Endothelial cell of umbilical vein (primary cell): ENCODE measurements at regions not wholly inside any gene's neighbourhood (a gene's known extent, or its start where the extent isn't known, plus 50 kb on each side); places are given as distances from the start of the nearest gene placed in this dataset.

ENCODE experiments used
- BruUV-seq: library from RNA; stranded (reverse); fragments of 400-500 nt; replicated peaks from 2 replicates; lab custom pipeline; 2021; lab: Mats Ljungman, UMichigan
- CTCF ChIA-PET: fragments of 300-600, 350-600 bp; sonication (Branson Sonifier 250); formaldehyde crosslinking; loops from one replicate; lab custom pipeline; 2021; ENCODE audit warnings: antibody characterized with exemption, inconsistent platforms; lab: Charles Lee
- POLR2A ChIA-PET: fragments of 300-600, 350-600 bp; sonication (Branson Sonifier 250); formaldehyde crosslinking; loops from one replicate; lab custom pipeline; 2021; ENCODE audit warnings: antibody characterized with exemption, inconsistent platforms; lab: Charles Lee
- DNase-seq: peaks from one replicate; pipeline ENCODE4 v3.0.0-alpha.2; 2011; ENCODE audit warnings: low read depth, low spot score
- FAIRE-seq: peaks from 2 replicates; lab custom pipeline; 2011; peaks lifted over from hg19 to GRCh38; lab: Jason Lieb, UNC
- H2AFZ ChIP-seq: 2 replicates; pipeline ENCODE4 v1.6.0; 2012; ENCODE audit warnings: low read depth, low read length, control low read depth, inconsistent platforms
- H3K27ac ChIP-seq: 2 replicates; pipeline ENCODE4 v1.5.1; 2011; ENCODE audit warnings: low read depth, mild to moderate bottlenecking, control low read depth, low read length, moderate library complexity; ENCODE audit not compliant: insufficient read depth
- H3K27me3 ChIP-seq, 2 experiments: 2 replicates each; pipeline versions ENCODE4 v1.6.0 to v1.6.1; 2011; ENCODE audit warnings: low read length in 2 of 2, mixed read lengths in 1 of 2; ENCODE audit not compliant: control insufficient read depth in 2 of 2, insufficient read depth in 2 of 2
- H3K36me3 ChIP-seq, 2 experiments: 2 replicates in 1 of 2; 3 replicates in 1 of 2; pipeline ENCODE4 v1.5.1; 2011; ENCODE audit warnings: low read length in 2 of 2, mild to moderate bottlenecking in 1 of 2, moderate library complexity in 1 of 2; ENCODE audit not compliant: control insufficient read depth in 2 of 2, insufficient read depth in 2 of 2; ENCODE audit errors: extremely low read depth in 1 of 2
- H3K4me1 ChIP-seq: 3 replicates; pipeline ENCODE4 v1.5.1; 2011; ENCODE audit warnings: mild to moderate bottlenecking, low read length; ENCODE audit not compliant: control insufficient read depth, insufficient read depth; ENCODE audit errors: extremely low read depth
- H3K4me2 ChIP-seq: 2 replicates; pipeline ENCODE4 v1.6.1; 2011; ENCODE audit warnings: low read length, control low read depth, mixed read lengths; ENCODE audit not compliant: insufficient read depth
- H3K4me3 ChIP-seq, 3 experiments: fragments of 200-600 bp in 1 of 3; sonication (generic), shearing (Covaris generic) in 1 of 3; replicated peaks in 1 of 3; 2 replicates each; pipeline ENCODE4 v1.5.1; 2011 to 2016; ENCODE audit warnings: control low read depth in 3 of 3, low read length in 3 of 3, mild to moderate bottlenecking in 2 of 3, inconsistent platforms in 1 of 3, low read depth in 1 of 3, moderate library complexity in 1 of 3; ENCODE audit not compliant: insufficient read depth in 1 of 3
- H3K79me2 ChIP-seq: 2 replicates; pipeline ENCODE4 v1.6.0; 2012; ENCODE audit warnings: low read length, inconsistent platforms; ENCODE audit not compliant: control insufficient read depth, insufficient read depth
- H3K9ac ChIP-seq: replicated peaks from 2 replicates; pipeline ENCODE3; 2011; ENCODE audit warnings: low read length, control low read depth; ENCODE audit not compliant: insufficient read depth; ENCODE audit errors: extremely low read depth
- H3K9me1 ChIP-seq: replicated peaks from 3 replicates; pipeline ENCODE4 v1.6.0; 2011; ENCODE audit warnings: mild to moderate bottlenecking, low read length; ENCODE audit not compliant: control insufficient read depth, insufficient read depth; ENCODE audit errors: extremely low read depth
- H3K9me3 ChIP-seq: replicated peaks from 2 replicates; pipeline ENCODE4 v1.5.1; 2012; ENCODE audit warnings: low read length, inconsistent platforms; ENCODE audit not compliant: control insufficient read depth, insufficient read depth
- H4K20me1 ChIP-seq: replicated peaks from 2 replicates; pipeline ENCODE3; 2011; ENCODE audit warnings: mild to moderate bottlenecking, low read length; ENCODE audit not compliant: control insufficient read depth, insufficient read depth; ENCODE audit errors: extremely low read depth
- EZH2 ChIP-seq: IDR thresholded peaks from 2 replicates; pipeline ENCODE4 v1.6.1; 2012; ENCODE audit warnings: borderline replicate concordance, low read depth, mild to moderate bottlenecking, moderate library complexity, low read length, inconsistent platforms; ENCODE audit not compliant: severe bottlenecking
- FOS ChIP-seq: IDR thresholded peaks from 2 replicates; pipeline ENCODE4 v1.6.1; 2011; ENCODE audit warnings: mild to moderate bottlenecking, low read length, moderate library complexity, borderline replicate concordance; ENCODE audit not compliant: insufficient read depth
- GATA2 ChIP-seq: IDR thresholded peaks from 2 replicates; pipeline ENCODE4 v1.7.0; 2011; ENCODE audit warnings: low read depth, mild to moderate bottlenecking, moderate library complexity, mixed read lengths, low read length; ENCODE audit not compliant: insufficient read length, insufficient read depth
- JUN ChIP-seq: IDR thresholded peaks from 2 replicates; pipeline ENCODE4 v1.6.1; 2011; ENCODE audit warnings: borderline replicate concordance, low read depth; ENCODE audit not compliant: insufficient read length, insufficient read depth
- MYC ChIP-seq: IDR thresholded peaks from one replicate; pipeline ENCODE4 v1.6.1; 2011; ENCODE audit warnings: mild to moderate bottlenecking, low read depth, low read length
- POLR2A ChIP-seq: IDR thresholded peaks from 2 replicates; pipeline ENCODE4 v1.6.1; 2012; ENCODE audit warnings: low read depth, mild to moderate bottlenecking, control low read depth, low read length
- POLR2AphosphoS5 ChIP-seq: IDR thresholded peaks from 2 replicates; pipeline ENCODE4 v1.6.1; 2012; ENCODE audit warnings: low read depth, mild to moderate bottlenecking, control low read depth, low read length, moderate library complexity; ENCODE audit not compliant: insufficient read depth
- dilution Hi-C: fragments of 300-500 bp; cut with MboI; formaldehyde crosslinking; loops from one replicate; pipeline ENCODE4 v1.15.0; 2019; ENCODE audit warnings: low sequenced_read_pairs; ENCODE audit not compliant: extremely low pct_ligation_motif_present
- intact Hi-C: fragments of 100-400 bp; cut with micrococcal nuclease; formaldehyde crosslinking; loops from one replicate; pipeline ENCODE4 v1.10.0; 2022
- TF ChIP-seq, protein P1 (sequence below), 2 donors: IDR thresholded peaks; 1 replicate in 1 of 2; 2 replicates in 1 of 2; pipeline ENCODE4 v1.5.1; 2011; ENCODE audit warnings: low read length in 2 of 2, mild to moderate bottlenecking in 2 of 2, moderate library complexity in 2 of 2, control low read depth in 1 of 2, inconsistent platforms in 1 of 2, low read depth in 1 of 2; ENCODE audit not compliant: insufficient read depth in 1 of 2; ENCODE audit errors: extremely low read depth in 1 of 2
- TF ChIP-seq, protein P2 (sequence below): IDR thresholded peaks from 2 replicates; pipeline ENCODE4 v1.6.1; 2011; ENCODE audit not compliant: insufficient read depth, insufficient read length

DNA sequence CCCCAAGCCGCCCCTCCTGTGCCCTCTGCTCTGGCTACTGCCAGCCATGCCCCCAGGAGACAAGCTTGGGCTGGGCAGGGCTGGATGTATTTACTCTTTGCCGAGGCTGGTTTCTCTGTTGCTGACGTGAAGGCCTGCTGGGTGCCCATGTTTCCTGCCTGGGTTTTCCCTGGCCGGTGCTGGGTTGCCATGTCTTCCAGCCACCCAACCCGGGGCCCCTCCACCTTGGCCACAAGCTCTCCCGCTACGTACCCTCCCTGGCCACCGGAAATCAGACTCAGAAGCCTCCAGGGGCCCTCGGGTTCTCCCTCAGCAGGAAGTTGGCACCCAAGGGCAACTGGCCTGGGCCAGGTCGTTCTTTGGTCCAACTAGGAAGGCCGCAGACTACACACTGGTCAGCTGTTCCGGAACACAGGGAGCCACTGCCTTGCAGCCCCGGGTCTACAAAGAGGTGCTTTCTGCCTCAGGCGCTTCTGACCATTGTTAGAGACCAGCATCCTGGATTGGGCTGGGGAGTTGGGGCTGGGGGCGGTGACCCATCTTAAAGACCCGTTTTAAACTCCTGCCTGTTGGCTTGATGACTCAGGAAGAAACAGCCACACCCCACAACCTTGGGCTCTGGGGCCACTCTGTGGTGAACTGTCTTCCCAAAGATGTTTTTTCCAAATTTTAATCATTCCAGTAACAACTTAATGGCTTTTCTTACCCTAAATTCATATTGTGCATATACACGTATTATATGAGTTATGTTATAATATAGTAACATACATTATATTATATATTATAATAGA, 71.2 kb upstream of the RUNX3 start:
- dilution Hi-C loops: no loop called here
- BruUV-seq: no TSS peak

More for the DNA sequence above, 71.2 kb upstream of the RUNX3 start:
- Histone ChIP-seq H3K9me1 (no peaks in the 10 kb centered on the region), H3K9ac (no peak overlapping the region), H3K4me3 (no peak overlapping the region), H3K4me1 (no peaks in the 10 kb centered on the region), H3K4me2 (no peak overlapping the region), H2AFZ (no peak overlapping the region), H3K9me3 (no peaks in the 10 kb centered on the region), H4K20me1 (no peaks in the 10 kb centered on the region), H3K27ac (no peak overlapping the region), H3K79me2 (no peaks in the 10 kb centered on the region), H3K36me3 (no peaks in the 10 kb centered on the region), H3K27me3 (peaks cover 10 to 11% of the 10 kb centered on the region in 2 experiments)
- FAIRE-seq (no peak), DNase-seq (no peak)
- ChIA-PET POLR2A (no interaction called here), CTCF (no interaction called here)
- TF ChIP-seq, protein P1, sequence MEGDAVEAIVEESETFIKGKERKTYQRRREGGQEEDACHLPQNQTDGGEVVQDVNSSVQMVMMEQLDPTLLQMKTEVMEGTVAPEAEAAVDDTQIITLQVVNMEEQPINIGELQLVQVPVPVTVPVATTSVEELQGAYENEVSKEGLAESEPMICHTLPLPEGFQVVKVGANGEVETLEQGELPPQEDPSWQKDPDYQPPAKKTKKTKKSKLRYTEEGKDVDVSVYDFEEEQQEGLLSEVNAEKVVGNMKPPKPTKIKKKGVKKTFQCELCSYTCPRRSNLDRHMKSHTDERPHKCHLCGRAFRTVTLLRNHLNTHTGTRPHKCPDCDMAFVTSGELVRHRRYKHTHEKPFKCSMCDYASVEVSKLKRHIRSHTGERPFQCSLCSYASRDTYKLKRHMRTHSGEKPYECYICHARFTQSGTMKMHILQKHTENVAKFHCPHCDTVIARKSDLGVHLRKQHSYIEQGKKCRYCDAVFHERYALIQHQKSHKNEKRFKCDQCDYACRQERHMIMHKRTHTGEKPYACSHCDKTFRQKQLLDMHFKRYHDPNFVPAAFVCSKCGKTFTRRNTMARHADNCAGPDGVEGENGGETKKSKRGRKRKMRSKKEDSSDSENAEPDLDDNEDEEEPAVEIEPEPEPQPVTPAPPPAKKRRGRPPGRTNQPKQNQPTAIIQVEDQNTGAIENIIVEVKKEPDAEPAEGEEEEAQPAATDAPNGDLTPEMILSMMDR (IDR thresholded peaks at IDR 0.05; ENCODE audit: extremely low read depth in 1 of 2, insufficient read depth in 1 of 2, low read depth in 1 of 2, low read length in 2 of 2): no peak
- TF ChIP-seq POLR2AphosphoS5 (no peak), JUN (no peak), POLR2A (no peak), EZH2 (no peak), GATA2 (no peak), FOS (no peak), MYC (no peak)
- TF ChIP-seq, protein P2, sequence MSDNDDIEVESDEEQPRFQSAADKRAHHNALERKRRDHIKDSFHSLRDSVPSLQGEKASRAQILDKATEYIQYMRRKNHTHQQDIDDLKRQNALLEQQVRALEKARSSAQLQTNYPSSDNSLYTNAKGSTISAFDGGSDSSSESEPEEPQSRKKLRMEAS: no peak
- intact Hi-C loops: no loop called here
